Keratinocyte (primary cell): ENCODE measurements at regions not wholly inside any gene's neighbourhood (a gene's known extent, or its start where the extent isn't known, plus 50 kb on each side); places are given as distances from the start of the nearest gene placed in this dataset.

ENCODE experiments used
- DNase-seq: peaks from one replicate; pipeline ENCODE4 v3.0.0-alpha.2; 2011; ENCODE audit warnings: low read depth, missing footprints, low spot score
- FAIRE-seq: peaks from 2 replicates; lab custom pipeline; 2011; peaks lifted over from hg19 to GRCh38; lab: Jason Lieb, UNC
- H2AFZ ChIP-seq: 2 replicates; pipeline ENCODE4 v1.6.0; 2012; ENCODE audit warnings: low read length, control low read depth, inconsistent platforms; ENCODE audit not compliant: control insufficient read depth
- H3K27ac ChIP-seq: 2 replicates; pipeline ENCODE4 v1.5.1; 2011; ENCODE audit warnings: low read length; ENCODE audit not compliant: control insufficient read depth, insufficient read depth
- H3K27me3 ChIP-seq: 3 replicates; pipeline ENCODE4 v1.6.0; 2011; ENCODE audit warnings: low read length; ENCODE audit not compliant: control insufficient read depth, insufficient read depth; ENCODE audit errors: extremely low read depth
- H3K36me3 ChIP-seq, 2 experiments: 2 replicates in 1 of 2; 3 replicates in 1 of 2; pipeline ENCODE4 v1.5.1; 2011; ENCODE audit warnings: low read length in 2 of 2, mild to moderate bottlenecking in 1 of 2; ENCODE audit not compliant: control insufficient read depth in 2 of 2, insufficient read depth in 2 of 2; ENCODE audit errors: extremely low read depth in 1 of 2
- H3K4me1 ChIP-seq: 3 replicates; pipeline ENCODE4 v1.5.1; 2011; ENCODE audit warnings: low read length; ENCODE audit not compliant: control insufficient read depth, insufficient read depth; ENCODE audit errors: extremely low read depth
- H3K4me2 ChIP-seq: 3 replicates; pipeline ENCODE4 v1.6.0; 2011; ENCODE audit warnings: low read depth, low read length; ENCODE audit not compliant: control insufficient read depth, insufficient read depth; ENCODE audit errors: extremely low read depth
- H3K4me3 ChIP-seq, 3 experiments: fragments of 200-600 bp in 1 of 3; sonication (generic) in 1 of 3; 2 replicates in 2 of 3; 3 replicates in 1 of 3; pipeline ENCODE4 v1.5.1; 2011 to 2016; ENCODE audit warnings: low read length in 3 of 3, mild to moderate bottlenecking in 3 of 3, control low read depth in 2 of 3, inconsistent platforms in 1 of 3, low read depth in 1 of 3, mixed read lengths in 1 of 3, mixed run types in 1 of 3, moderate library complexity in 1 of 3; ENCODE audit not compliant: control insufficient read depth in 2 of 3, insufficient read depth in 2 of 3; ENCODE audit errors: extremely low read depth in 1 of 3
- H3K79me2 ChIP-seq: 2 replicates; pipeline ENCODE4 v1.6.0; 2012; ENCODE audit warnings: low read length; ENCODE audit not compliant: control insufficient read depth, insufficient read depth
- H3K9ac ChIP-seq: 3 replicates; pipeline ENCODE4 v1.6.0; 2011; ENCODE audit warnings: low read length; ENCODE audit not compliant: control insufficient read depth, insufficient read depth; ENCODE audit errors: extremely low read depth
- H3K9me1 ChIP-seq: 3 replicates; pipeline ENCODE4 v1.6.0; 2011; ENCODE audit warnings: low read length; ENCODE audit not compliant: control insufficient read depth, insufficient read depth; ENCODE audit errors: extremely low read depth
- H3K9me3 ChIP-seq: 2 replicates; pipeline ENCODE4 v1.5.1; 2012; ENCODE audit warnings: low read depth, low read length; ENCODE audit not compliant: control insufficient read depth
- H4K20me1 ChIP-seq: 3 replicates; pipeline ENCODE4 v1.6.0; 2011; ENCODE audit warnings: low read length; ENCODE audit not compliant: control insufficient read depth, insufficient read depth; ENCODE audit errors: extremely low read depth
- EZH2 ChIP-seq: IDR thresholded peaks from one replicate; pipeline ENCODE4 v1.6.1; 2012; ENCODE audit warnings: inconsistent platforms, mild to moderate bottlenecking, low read length, moderate library complexity
- dilution Hi-C: fragments of 300-500 bp; cut with MboI; formaldehyde crosslinking; loops from one replicate; pipeline ENCODE4 v1.7.0; 2020; ENCODE audit warnings: low sequenced_read_pairs; ENCODE audit not compliant: extremely low pct_ligation_motif_present
- TF ChIP-seq, protein P1 (sequence below), 3 experiments: IDR thresholded peaks in 1 of 3; conservative IDR thresholded peaks in 1 of 3; optimal IDR thresholded peaks in 1 of 3; 2 replicates in 2 of 3; 3 replicates in 1 of 3; pipeline versions ENCODE3 to v1.5.1; 2011; ENCODE audit warnings: low read length in 3 of 3, mild to moderate bottlenecking in 3 of 3, moderate library complexity in 2 of 3, control low read depth in 1 of 3, inconsistent platforms in 1 of 3; ENCODE audit not compliant: insufficient read depth in 2 of 3; ENCODE audit errors: extremely low read depth in 1 of 3

DNA sequence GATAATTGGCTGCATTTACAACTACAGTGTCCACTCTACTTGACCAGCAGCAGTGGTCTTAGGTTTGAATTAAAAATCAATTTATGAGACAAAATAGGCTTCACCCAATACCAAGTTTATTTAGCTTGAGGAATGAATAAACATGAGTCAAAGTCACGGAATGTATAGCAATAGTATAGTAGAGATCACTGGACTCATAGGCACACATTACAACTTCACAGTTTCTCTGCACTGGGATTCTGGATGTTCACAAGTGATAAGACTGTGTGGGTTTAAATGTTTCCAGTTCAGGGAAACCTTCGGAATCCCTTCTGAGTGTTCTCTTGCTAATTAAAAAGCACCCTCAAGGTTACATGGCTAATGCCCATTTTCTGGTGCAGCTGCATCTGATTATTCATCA, 1064.9 kb downstream of the SLITRK5 start:
- TF ChIP-seq EZH2, result no peak
- TF ChIP-seq, protein P1, sequence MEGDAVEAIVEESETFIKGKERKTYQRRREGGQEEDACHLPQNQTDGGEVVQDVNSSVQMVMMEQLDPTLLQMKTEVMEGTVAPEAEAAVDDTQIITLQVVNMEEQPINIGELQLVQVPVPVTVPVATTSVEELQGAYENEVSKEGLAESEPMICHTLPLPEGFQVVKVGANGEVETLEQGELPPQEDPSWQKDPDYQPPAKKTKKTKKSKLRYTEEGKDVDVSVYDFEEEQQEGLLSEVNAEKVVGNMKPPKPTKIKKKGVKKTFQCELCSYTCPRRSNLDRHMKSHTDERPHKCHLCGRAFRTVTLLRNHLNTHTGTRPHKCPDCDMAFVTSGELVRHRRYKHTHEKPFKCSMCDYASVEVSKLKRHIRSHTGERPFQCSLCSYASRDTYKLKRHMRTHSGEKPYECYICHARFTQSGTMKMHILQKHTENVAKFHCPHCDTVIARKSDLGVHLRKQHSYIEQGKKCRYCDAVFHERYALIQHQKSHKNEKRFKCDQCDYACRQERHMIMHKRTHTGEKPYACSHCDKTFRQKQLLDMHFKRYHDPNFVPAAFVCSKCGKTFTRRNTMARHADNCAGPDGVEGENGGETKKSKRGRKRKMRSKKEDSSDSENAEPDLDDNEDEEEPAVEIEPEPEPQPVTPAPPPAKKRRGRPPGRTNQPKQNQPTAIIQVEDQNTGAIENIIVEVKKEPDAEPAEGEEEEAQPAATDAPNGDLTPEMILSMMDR (optimal IDR thresholded peaks at IDR 0.05 in 1 of 3, IDR thresholded peaks at IDR 0.05 in 1 of 3, conservative IDR thresholded peaks at IDR 0.05 in 1 of 3; ENCODE audit: extremely low read depth in 1 of 3, insufficient read depth in 2 of 3, low read length in 3 of 3), result no peak
- Histone ChIP-seq H3K9me3 (no peaks in the 10 kb centered on the region), H3K36me3 (no peaks in the 10 kb centered on the region), H3K27me3 (no peaks in the 10 kb centered on the region), H3K9ac (no peak overlapping the region), H3K9me1 (no peaks in the 10 kb centered on the region), H3K27ac (no peak overlapping the region), H3K4me2 (no peak overlapping the region), H3K4me1 (no peaks in the 10 kb centered on the region), H2AFZ (no peak overlapping the region), H3K4me3 (no peak overlapping the region), H4K20me1 (no peaks in the 10 kb centered on the region), H3K79me2 (no peaks in the 10 kb centered on the region)
- DNase-seq, result no peak
- dilution Hi-C loops, result no loop called here
- no peak for FAIRE-seq

DNA sequence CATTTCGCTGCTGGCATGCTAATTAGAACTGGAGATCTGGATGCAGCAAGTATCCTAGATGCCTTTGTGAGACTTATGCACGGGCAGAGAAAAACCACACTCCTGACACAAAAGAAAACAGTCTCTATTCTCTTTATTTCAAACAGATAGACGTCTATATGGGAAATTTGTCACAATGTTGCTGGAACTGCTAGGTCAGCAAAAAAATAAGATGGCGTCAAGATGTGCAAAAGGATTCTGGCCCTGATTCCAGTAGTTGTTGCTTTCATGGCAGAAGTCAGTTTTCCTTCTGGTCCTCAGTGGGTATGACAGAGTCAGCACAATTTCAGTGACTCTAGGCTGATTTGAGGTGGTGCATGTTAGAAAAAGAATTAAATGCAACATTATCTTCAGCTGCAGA, 1068.0 kb downstream of the SLITRK5 start:
- Histone ChIP-seq H3K9me3 (no peaks in the 10 kb centered on the region), H3K9ac (no peak overlapping the region), H4K20me1 (no peaks in the 10 kb centered on the region), H3K9me1 (no peaks in the 10 kb centered on the region), H3K79me2 (no peaks in the 10 kb centered on the region), H2AFZ (no peak overlapping the region), H3K27ac (no peak overlapping the region), H3K4me3 (no peak overlapping the region), H3K27me3 (no peaks in the 10 kb centered on the region), H3K36me3 (no peaks in the 10 kb centered on the region), H3K4me2 (no peak overlapping the region), H3K4me1 (no peaks in the 10 kb centered on the region)
- dilution Hi-C loops, result no loop called here
- no peak for DNase-seq
- TF ChIP-seq, protein P1 (optimal IDR thresholded peaks at IDR 0.05 in 1 of 3, IDR thresholded peaks at IDR 0.05 in 1 of 3, conservative IDR thresholded peaks at IDR 0.05 in 1 of 3; ENCODE audit: extremely low read depth in 1 of 3, insufficient read depth in 2 of 3, low read length in 3 of 3), result no peak
- TF ChIP-seq EZH2, result no peak
- FAIRE-seq, result no peak
